ENCODE measurements at regions not wholly inside any gene's neighbourhood (a gene's known extent, or its start where the extent isn't known, plus 50 kb on each side); places are given as distances from the start of the nearest gene placed in this dataset.
"Not testable (repeated sequence)": the region's sequence is repeated elsewhere in the genome, so short reads cannot be mapped to it uniquely, and the experiment has no call there.

DNA sequence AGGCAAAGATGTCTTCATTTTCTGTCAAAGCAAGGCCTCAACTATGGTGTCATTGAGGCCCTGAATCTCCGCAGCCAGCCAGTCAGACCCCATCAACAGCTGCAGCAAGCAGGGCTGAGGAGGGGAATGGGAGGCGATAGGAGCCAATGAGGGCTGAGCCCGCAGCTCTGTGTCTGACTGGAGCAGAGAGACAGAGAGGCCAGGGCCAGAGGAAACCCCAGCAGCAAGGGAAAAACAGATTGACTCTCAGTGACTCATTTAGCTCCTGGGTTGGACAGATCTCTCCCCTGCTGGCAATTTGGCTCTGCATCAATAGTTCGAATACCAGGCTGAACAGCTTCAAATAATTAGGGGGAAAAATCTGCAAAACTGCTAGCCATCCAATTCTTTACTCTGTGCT is 67.1 kb upstream of the NBPF11 start:
- intact Hi-C loops (cut with micrococcal nuclease), result not testable (repeated sequence)

DNA sequence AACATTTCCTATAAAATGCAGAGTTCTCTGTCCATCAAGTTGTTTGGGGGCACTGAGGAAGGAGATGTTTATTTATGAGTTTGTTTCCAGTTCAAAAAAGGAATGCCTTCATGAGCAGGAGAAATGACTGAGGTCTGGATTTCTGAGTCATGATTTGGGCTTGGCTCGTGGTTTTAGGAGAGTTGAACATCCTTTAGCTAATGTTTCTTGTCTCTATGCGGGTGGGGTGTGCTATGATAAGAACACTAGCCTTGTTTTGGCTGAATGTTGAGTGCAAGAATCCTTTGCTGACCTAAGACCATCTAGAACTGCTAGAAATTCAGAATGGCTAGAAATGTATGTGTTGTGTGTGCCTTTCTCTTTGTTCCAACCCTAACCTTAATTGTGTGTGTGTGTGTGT is 59.1 kb upstream of the NBPF11 start:
- intact Hi-C loops (cut with micrococcal nuclease), result not testable (repeated sequence)

DNA sequence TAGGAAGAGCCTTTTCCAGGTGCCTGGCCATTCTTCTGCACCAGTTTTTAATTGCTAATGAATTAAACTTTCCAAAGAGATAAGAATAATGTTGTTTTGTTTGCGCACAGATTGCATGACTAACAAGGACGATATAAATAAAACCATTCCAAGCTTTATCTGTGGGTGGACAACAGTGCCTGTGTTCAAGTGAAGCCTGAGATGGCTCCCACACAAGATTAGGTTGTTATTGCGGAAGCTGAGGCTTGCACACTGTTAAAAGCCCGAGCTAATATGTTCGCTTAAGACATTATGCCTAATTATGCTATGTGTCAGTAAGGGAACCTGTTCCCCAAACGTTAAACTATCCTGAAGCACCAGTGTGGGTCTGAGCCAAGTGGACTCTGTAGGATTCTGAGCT is 58.5 kb upstream of the NBPF11 start:
- intact Hi-C loops (cut with micrococcal nuclease), result not testable (repeated sequence)

DNA sequence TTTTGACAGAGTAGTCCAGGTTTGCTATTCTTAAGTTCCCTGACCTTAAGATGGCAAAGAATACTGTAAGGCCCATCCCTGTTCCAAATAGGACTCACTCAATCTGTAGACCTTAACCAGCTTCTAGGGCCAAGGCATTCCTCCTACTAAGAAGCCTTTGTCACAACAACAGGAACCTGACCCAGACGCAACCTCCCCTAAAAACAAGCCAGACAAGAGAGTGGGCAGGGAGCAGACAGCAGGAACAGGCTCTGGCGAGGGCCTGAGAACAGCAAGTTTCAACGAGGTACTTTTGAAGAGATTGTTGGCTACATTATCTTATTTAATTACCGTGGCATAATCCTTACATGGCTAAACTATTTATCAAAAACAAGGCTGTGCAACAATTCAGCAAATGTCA is 58.1 kb upstream of the NBPF11 start:
- intact Hi-C loops (cut with micrococcal nuclease), result not testable (repeated sequence)

DNA sequence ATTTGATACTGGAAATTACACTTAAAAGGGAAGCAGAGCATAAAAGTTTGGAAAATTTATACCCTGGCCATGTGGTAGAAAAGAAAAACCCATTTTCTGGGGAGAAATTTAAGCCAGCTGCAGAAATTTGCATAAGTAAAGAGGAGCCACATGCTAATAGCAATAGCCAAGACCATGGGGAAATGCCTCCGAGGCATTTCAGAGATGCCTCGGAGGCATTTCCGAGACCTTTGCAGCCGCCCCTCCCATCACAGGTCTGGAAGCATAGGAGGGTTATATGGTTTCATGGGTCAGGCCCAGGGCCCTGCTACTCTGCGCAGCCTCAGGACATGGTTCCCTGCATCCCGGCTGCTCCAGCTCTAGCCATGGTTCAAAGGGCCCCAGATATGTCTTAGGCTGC is 49.9 kb upstream of the NBPF11 start:
- intact Hi-C loops (cut with micrococcal nuclease), result not testable (repeated sequence)
